Midbrain (tissue), 1 donor: ENCODE measurements at regions not wholly inside any gene's neighbourhood (a gene's known extent, or its start where the extent isn't known, plus 50 kb on each side); places are given as distances from the start of the nearest gene placed in this dataset.

ENCODE experiments used
- DNase-seq: peaks from one replicate; lab custom pipeline; 2025; lab: John Stamatoyannopoulos, UW

DNA sequence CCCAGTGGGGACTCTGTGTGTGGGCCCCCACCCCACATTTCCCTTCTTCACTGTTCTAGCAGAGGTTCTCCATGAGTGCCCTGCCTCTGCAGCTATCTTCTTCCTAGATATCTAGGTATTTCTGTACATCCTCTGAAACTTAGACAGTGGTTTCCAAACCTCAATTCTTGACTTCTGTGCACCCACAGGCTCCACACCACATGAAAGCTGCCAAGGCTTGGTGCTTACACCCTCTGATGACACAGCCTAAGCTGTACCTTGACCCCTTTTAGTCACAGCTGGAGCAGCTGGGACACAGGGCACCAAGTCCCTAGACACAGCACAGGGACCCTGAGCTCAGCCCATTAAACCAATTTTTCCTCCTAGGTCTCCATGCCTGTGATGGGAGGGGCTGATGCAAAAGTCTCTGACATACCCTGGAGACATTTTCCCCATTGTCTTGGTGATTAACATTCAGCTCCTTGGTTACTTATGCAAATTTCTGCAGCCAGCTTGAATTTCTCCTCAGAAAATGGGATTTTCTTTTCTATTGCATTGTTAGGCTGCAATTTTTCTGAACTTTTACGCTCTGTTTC lies 304.5 kb downstream of the OTOL1 start:
- no peak for DNase-seq

DNA sequence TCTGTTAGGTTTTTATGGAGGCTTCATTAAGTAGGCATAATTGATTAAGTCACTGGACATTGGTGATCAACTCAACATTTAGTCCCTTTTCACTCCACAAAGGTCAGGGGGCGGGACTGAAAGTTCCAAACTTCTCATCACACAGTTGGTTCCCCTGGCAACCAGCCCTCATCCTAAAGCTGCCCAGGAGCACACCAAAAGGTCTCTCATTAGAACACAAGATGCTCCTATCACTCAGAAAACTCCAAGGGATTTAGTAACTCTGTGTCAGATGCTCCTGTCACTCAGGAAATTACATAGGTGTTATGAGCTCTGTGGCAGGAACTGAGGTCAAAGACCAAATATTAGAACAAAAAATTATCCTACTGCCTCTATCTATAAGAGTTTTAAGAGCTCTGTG lies 321.5 kb downstream of the OTOL1 start:
- no peak for DNase-seq

DNA sequence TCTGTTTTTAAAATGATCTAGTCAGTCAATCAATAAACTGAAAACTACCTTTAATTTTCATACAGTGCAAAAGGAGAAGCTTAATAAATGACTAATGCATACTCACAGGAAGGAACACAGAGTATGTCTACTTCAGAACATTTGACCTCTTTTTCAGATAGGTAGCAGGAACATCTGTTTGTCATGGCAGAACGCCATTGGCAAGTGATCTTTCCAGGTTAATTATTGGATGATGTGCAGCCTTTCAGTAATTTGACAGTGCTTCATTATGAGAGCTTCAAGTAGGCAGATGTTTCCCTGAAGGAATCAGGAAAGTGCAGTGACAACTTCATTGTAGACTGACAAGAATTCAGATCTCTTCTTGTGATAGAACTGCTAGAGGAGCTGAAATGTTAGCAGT lies 325.0 kb downstream of the OTOL1 start:
- DNase-seq = no peak

DNA sequence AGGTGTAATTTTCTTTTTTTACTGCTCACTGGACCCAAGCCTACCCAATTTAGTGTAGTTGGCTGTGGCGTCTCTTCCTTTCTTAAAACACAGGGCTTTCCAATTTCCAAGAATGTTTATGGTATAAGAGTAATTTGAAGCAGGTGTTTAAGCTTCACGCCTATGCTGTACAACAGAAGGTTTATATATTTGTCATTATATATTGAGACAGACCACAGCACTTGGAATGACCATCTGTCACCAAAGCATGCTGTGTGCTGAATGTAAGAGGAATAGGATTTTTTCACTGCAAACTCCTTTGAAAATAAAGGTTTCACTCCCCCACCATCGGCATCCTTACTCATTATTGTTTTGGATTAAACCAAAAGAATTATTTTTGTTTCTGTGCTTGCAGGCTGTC lies 325.7 kb downstream of the OTOL1 start:
- no peak for DNase-seq

DNA sequence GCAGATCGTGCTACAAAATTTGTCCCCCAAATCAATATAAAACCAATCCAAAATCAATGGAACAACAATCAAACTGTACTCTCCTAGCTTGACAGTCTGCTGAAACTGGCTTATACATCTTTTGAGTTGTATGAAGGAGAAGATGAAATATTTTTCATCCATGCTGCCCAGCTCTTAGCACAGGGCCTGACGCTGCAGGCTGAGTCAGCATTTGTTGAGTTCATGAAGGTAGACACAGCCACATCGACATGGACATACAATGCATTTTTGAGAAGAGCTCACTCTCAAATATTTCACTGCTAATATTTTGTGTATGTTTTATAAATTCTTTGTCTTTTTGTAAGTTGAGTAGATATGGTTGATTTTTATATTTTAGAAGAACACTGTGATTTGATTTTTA lies 327.3 kb downstream of the OTOL1 start:
- DNase-seq = no peak

DNA sequence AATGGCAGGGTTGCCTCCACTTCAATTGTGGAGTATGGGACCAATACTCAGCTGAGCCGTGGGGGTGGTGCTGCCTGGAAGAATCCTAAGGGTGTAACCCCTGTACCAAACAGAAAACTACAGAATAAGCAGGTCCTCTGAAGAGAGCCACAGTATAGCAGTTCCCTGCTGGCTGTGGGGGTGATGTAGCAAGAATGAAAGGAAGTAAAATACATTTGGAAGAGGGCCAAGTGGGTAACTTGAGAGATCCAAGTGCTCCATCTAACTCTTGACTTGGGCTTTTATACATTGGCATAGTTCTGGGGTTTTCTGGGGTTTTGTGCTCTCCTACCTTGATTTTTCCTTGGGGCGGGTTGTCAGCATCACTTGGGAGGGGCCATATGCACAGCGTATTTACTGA lies 341.4 kb downstream of the OTOL1 start:
- DNase-seq = no peak

DNA sequence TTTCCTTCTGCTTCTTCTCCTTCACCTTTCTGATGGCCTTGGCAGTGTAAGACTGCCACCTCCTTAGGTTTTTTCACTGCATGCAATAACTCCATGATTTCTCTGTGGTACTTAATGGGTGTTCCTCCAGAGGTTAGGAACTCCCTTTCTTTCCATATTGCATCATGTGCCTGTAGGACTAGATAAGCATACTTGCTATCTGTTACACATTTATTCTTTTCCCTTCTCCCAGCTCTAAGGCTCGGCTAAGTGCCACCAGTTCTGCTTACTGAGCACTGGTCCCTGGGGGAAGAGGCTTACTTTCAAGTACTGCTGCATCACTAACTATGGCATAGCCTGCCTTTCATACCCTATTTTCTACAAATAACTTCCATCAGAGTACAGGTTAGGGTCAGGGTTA lies 351.8 kb downstream of the OTOL1 start:
- no peak for DNase-seq

DNA sequence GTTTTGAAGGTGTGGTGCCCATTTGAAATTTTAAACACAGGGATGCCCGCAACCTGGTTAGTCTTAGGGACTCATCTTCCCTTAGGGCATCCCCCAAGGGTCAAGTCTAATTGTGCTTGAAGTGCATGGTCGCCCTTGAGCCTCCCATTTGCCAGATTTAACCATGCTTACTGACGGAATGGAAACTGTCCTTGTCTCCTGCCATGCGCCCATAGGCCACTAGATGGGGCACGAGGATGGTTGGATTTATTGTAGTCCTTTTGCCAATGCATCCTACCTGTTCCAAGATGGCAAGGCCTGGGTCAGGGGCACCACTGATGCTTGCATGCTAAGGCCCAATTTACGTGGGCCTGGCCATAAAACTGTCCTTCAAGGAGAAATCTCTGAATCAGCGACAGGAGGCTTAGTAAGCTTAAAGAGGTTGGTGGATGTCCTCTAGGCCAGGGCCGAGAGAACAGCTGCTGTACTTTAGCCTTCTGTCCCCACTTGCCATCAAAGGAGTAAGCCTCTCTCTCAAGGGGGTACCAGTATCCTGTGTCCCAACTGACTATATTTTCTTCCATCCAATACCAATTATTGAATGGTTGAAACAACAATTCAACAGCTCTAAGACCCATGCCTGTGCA lies 355.4 kb downstream of the OTOL1 start:
- DNase-seq = peak; percentile 28

DNA sequence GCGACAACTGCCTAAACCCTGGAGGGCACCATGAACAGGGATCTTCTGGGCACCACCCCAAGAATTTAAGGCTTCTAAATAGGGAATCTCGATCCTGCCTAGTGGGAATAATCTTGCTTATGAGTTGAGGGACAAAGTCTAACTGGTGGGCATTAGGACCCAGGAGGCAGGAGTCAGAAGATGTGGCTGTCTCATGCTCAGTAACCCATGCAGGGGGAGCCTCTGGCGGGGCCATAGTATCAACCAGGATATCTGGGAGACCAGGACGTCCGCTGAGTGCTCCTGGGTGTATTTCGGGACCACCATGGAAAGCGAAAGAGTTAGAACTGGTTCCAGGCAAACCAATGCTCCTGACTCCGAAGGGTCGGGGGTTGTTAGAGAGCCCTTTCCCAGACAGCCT lies 356.1 kb downstream of the OTOL1 start:
- DNase-seq = no peak

DNA sequence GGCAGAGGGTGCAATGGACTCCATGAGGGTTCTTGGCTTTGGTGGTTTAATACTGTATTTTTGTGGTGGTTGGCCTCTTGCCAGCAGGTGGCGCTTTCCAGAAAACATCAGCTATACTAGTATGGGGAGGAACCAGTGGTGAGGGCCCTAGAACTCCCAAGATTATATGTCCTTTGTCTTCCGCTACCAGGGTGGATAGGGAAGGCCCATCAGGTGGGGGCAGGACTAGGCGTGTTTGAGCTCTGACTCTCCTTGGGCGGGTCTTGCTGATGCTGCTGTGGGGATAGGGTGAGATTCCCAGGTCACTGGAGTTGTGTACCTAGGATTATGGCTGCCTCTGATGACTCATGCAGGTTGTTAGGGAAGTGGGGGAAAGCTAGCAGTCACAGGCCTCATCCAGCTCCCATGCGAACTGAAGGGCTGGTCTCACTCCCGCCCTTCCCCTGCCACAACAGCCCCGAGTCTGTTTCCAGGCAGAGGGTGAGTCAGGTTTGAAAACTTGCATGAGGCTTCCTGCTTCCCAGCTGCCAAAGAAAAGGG lies 357.7 kb downstream of the OTOL1 start:
- no peak for DNase-seq

DNA sequence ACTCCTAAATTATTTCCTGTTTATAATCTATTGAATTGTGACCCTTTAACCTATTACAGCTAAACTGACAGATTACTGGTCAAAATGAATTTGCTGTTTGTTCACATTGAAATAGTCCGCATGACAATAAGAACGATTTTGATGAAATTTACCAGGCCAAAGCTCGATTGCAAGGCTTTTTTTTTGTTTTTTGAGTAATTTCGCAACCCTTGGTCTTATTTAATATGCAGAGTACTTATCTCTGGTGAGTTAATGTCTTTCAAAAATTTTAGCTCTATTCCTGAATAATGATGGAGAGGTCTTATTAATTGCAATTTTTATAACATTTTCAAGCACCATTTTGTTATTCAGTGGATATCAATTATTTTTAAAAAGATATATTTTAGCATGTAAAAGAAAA lies 362.4 kb downstream of the OTOL1 start:
- DNase-seq = no peak

DNA sequence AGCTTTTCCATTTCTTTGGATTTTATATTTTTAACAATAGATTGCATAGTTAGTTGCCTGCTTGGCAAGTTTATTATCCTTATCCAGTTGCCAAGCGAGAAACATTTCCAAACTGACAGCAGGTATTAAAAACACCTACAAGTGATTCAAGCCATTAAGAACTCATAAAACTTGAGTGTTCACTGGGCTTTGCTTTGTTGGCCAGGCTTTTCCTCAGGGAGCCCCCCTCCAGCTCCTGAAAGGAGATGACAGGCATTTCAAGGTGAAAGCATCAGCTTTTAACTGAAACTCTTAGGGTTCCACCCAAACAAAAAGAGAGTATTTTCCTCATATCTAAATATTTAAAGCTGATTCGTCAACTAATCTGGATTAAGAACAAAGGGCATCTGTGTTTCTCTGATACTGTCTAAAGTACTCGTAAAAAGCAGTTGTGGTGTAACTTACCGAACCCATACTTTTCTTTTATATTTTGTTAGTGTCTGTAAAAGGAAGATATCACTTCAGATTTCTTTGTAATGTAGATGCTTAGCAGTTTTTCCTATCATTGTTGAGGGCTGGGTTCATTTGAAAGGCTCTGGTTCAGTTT lies 363.4 kb downstream of the OTOL1 start:
- DNase-seq = no peak

DNA sequence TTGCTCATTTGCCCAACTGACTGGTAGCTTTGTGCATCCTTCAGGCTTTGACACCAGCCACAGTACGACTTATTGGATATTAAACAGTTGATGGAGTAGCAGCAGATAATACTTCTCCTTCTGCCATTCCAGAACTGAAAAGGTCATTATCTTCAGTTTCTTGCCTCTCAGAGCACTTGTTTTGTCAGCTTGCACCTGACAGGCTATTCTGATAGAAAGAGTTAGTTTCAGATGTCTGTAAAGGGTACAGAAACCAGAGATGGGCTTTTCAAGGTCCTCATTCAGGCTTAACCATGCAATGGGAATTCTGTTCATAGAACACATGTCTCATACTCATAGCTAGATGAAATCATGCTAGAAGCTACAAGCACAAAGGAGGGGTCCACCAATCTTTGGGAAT lies 367.2 kb downstream of the OTOL1 start:
- DNase-seq = no peak

DNA sequence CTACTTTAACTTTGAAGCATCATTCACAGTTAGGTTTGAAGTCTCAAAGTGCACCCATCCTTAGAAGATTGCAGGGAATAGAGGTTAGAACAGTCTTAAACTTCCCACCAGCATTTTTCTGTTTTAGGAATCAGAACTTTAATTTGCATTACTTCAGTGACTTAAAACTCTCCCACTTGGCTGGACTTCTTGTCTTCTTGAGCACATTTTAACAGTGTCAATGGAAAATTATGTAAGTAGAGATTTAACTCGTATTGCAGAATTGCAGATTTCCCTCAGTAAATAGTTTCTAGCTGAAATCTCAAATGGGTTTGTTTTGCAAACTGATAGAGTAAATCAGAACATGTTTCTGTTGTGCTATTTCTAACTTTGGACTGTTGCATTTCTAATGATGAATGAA lies 369.6 kb downstream of the OTOL1 start:
- no peak for DNase-seq

DNA sequence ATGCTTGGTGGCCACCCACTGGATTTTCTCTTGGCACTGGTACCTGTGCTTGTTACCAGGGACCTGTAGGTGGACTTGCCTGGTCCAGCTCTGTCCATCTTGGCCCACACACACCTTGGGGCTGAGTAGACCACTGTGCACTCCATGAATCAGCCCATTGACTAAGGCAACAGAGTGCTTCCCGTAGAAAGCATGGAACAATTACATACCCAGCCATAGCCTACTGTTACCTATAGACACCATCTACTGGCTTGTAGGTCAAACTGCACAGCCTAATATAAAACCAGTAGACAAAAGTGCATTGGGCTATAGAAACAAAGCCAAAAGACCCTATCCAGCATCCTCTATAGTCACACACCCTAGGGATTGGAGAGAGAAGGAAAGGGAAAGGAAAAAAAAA lies 378.9 kb downstream of the OTOL1 start:
- no peak for DNase-seq

DNA sequence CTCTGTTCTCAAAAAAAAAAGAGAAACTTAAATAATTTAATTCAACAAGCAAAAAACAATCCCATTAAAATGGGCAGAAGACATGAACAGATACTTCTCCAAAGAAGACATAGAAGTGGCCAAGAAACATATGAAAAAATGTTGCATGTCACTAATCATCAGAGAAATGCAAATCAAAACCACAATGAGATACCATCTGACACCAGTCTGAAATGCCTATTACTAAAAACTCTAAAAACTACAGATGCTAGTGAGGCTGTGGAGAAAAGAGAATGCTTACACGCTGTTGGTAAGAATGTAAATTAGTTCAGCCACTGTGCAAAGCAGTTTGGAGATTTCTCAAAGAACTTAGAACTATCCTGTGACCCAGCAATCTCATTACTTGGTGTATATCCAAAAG lies 382.9 kb downstream of the OTOL1 start:
- no peak for DNase-seq

DNA sequence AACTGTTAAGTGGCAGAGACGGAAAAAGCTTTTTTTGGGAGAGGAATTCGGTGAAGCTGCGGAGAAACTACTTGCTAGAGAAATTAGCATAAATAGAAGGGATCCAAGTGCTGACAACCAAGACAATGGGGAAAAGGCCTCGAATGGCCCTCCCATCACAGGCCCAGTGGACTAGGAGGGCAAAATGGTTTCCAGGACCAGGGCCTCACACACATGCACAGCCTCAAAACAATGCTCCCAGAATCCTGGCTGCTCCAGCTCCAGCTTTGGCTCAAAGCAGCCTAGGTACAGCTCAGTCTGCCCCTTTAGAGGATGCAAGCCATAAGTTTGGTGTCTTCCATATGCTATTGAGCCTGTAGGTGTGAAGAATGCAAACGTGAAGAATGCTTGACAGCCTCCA lies 388.2 kb downstream of the OTOL1 start:
- no peak for DNase-seq

DNA sequence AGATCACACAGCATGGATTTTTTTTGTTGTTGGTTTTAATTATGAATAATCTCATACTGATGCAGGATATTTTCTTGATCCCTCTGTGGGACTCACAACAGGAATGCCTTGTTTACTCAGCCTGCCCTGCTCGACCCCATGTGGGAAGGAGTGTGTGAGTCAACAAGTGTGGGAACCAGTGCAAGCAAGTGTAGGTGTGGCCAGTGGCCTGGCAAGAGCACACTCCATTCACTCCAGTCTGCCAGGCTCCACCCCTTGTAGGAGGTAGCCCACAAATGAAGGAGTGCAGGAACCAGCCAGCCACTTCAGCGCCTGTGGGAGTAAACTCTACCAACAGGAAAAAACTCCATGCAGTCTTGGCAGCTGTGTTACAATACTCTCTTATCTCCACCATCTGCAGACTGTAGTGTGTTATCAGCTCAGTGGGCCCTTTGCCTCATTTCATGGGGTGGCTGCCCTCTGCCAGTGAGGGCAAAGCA lies 393.6 kb downstream of the OTOL1 start:
- no peak for DNase-seq

DNA sequence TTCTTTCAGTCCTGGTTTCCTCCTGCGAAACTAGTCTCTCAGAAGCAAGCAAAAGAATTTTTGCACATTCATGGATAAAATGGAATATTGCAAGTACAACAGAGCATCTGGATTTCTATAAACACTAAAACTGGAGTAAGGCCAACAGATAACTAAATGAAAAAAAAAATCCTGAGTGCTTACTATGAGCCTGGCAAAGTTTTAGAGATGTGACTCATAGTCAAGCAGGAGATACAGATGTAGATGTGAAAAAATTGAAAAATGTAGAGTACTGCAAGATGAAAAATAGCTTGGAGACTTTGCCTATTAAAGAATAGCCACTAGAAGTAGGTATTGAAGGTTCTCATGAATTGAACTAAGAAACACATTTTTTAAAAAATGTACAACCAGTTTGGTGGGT lies 397.4 kb downstream of the OTOL1 start:
- DNase-seq = no peak

DNA sequence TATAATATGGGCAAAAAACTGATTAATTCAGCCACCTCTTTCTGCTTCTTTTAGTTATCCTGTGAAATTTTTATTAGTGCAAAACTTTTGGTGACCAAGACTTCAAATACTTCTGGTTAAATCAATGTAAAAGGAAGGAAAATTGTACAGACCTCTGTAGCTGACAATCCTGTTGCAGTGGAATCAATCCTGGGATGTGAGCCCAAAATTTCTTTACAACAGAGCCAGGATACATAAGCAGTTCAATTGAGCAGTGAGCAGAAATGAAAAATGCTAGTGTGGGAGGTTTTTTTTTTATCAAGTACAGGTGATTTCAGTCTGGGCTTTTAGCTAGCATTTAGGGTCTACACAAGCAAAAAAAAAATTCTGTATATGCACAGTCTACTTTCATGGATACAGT lies 398.0 kb downstream of the OTOL1 start:
- DNase-seq = no peak

DNA sequence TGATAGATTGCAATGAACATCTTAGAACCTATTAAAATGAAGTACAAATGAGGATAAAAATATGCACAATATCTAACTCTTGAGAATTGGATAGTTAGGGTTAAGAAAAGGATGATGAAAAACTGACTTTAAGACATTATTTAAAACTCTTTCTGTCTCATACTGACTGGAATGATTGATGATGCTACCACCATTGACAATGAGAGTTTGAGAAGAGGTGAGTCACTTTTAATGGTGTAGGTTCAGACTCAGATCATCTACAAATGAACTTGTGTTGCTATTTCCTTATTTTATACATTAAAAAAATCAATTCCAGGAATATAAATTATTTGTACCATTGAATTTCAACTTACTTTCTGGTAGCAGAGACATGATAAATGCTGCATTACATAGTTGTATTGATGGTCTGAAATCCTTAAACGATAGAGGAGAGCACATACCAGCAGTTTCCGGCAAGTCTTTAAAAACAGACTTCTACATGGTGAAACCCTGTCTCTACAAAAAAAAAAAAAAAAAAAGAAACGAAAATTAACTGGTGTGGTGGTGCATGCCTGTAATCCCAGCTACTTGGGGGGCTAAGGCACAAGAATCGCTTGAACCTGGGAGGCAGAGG lies 409.0 kb downstream of the OTOL1 start:
- DNase-seq = no peak

DNA sequence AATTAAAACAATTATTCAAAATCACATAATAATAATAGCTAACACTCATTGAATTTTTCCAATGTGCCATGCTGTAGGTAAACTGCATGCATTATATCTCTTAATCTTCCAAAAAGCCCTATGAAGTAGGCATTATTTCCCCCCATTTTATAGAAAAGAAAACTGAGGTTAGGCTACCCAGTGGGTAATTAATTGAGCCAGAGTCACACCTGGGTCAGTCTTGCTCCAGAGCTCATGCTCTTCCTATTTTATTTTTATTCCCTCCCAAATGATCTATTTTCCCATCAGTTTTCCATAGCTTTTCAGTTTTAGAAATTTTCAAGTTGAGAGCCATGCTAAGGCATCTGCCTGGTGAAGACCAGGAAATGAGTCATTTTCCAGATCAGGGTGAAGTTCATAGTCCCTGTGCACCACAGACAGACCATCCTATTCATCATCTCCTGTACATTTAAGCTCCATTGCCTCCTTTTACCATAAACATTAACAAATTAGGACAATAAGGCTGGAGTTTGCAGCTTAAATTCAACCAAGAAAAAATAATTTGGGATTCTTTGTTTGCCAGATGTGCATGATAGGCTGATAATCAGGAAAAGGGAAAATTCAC lies 417.3 kb downstream of the OTOL1 start:
- no peak for DNase-seq
